Kidney (tissue), 13 donors: ENCODE measurements at regions not wholly inside any gene's neighbourhood (a gene's known extent, or its start where the extent isn't known, plus 50 kb on each side); places are given as distances from the start of the nearest gene placed in this dataset.

Source experiments
- DNase-seq, 5 donors: peaks; one replicate each; pipeline ENCODE4 v3.0.0-alpha.2; 2013 to 2020
- FAIRE-seq: peaks from 2 replicates; lab custom pipeline; 2012; peaks lifted over from hg19 to GRCh38; lab: Jason Lieb, UNC
- H3K27ac ChIP-seq, 2 donors: one replicate each; pipeline ENCODE4 v1.7.0; 2013; ENCODE audit warnings: low read depth in 2 of 2, low read length in 2 of 2, inconsistent platforms in 1 of 2
- H3K27me3 ChIP-seq: one replicate; pipeline ENCODE4 v1.7.1; 2013; ENCODE audit warnings: low read length, inconsistent platforms; ENCODE audit not compliant: control insufficient read depth, insufficient read depth
- H3K36me3 ChIP-seq, 3 donors: one replicate each; pipeline versions ENCODE4 v1.7.0 to v1.7.1; 2013; ENCODE audit warnings: low read length in 3 of 3, control low read depth in 1 of 3, inconsistent platforms in 1 of 3; ENCODE audit not compliant: insufficient read depth in 3 of 3, control insufficient read depth in 2 of 3
- H3K4me1 ChIP-seq, 3 donors: one replicate each; pipeline versions ENCODE4 v1.7.0 to v1.7.1; 2013; ENCODE audit warnings: low read length in 3 of 3, inconsistent platforms in 1 of 3, low read depth in 1 of 3; ENCODE audit not compliant: control insufficient read depth in 2 of 3, insufficient read depth in 2 of 3
- H3K4me3 ChIP-seq, 3 donors: one replicate each; pipeline versions ENCODE4 v1.7.0 to v1.8.1; 2013; ENCODE audit warnings: low read length in 3 of 3, control low read depth in 1 of 3, inconsistent platforms in 1 of 3
- H3K9ac ChIP-seq, 3 donors: one replicate each; pipeline versions ENCODE4 v1.7.0 to v1.7.1; 2013; ENCODE audit warnings: low read length in 3 of 3, control low read depth in 1 of 3, inconsistent platforms in 1 of 3
- H3K9me3 ChIP-seq, 3 donors: one replicate each; pipeline versions ENCODE4 v1.7.0 to v1.7.1; 2013; ENCODE audit warnings: low read length in 3 of 3, control low read depth in 1 of 3, inconsistent platforms in 1 of 3; ENCODE audit not compliant: control insufficient read depth in 2 of 3, insufficient read depth in 1 of 3
- intact Hi-C: fragments of 100-400 bp; cut with DNase I; formaldehyde crosslinking; loops from one replicate; pipeline ENCODE4 v1.11.1; 2022
- TF ChIP-seq, protein P1 (sequence below): IDR thresholded peaks from 3 replicates; pipeline ENCODE4 v1.5.1; 2012; ENCODE audit warnings: mild to moderate bottlenecking, moderate library complexity, borderline replicate concordance; ENCODE audit not compliant: insufficient read depth; ENCODE audit errors: extremely low read depth
- donor health status: control.
- donor health status: control.
- donor health status: control.
- donor health status: control.
- donor health status: control.
- donor health status: DM: yes; HTN: yes; CAD: no.
- donor health status: Normal renal cell carcinoma (clear cell type).

DNA sequence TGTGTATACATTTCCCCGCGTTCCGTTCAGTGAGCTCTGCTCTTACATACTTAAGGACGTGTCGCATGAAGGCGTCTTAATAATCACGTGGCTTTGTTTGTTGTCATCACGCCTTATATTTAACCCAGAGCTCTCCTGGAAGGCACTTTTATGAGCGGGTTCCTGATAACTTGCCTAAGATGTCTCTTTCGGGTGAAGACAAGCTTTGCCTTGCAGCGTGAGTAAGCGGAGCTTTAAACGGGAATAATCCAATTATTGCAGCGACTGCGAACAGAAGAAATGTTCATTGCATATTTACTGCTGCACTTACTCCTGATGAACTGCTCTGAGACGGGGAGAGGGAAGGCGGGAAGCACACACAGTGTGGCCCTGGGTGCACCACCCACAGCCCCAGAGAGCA is 1128.2 kb downstream of the BRD1 start:
- Histone ChIP-seq H3K36me3 (no peaks in the 10 kb centered on the region), H3K9ac (no peak overlapping the region), H3K27ac (no peak overlapping the region), H3K27me3 (no peaks in the 10 kb centered on the region), H3K4me3 (no peak overlapping the region), H3K4me1 (no peaks in the 10 kb centered on the region), H3K9me3 (peaks cover 0 to 2% (median 0%) of the 10 kb centered on the region in 3 donors)
- TF ChIP-seq, protein P1, sequence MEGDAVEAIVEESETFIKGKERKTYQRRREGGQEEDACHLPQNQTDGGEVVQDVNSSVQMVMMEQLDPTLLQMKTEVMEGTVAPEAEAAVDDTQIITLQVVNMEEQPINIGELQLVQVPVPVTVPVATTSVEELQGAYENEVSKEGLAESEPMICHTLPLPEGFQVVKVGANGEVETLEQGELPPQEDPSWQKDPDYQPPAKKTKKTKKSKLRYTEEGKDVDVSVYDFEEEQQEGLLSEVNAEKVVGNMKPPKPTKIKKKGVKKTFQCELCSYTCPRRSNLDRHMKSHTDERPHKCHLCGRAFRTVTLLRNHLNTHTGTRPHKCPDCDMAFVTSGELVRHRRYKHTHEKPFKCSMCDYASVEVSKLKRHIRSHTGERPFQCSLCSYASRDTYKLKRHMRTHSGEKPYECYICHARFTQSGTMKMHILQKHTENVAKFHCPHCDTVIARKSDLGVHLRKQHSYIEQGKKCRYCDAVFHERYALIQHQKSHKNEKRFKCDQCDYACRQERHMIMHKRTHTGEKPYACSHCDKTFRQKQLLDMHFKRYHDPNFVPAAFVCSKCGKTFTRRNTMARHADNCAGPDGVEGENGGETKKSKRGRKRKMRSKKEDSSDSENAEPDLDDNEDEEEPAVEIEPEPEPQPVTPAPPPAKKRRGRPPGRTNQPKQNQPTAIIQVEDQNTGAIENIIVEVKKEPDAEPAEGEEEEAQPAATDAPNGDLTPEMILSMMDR = no peak
- no peak for FAIRE-seq
- no peak for DNase-seq
- intact Hi-C loops = no loop called here

DNA sequence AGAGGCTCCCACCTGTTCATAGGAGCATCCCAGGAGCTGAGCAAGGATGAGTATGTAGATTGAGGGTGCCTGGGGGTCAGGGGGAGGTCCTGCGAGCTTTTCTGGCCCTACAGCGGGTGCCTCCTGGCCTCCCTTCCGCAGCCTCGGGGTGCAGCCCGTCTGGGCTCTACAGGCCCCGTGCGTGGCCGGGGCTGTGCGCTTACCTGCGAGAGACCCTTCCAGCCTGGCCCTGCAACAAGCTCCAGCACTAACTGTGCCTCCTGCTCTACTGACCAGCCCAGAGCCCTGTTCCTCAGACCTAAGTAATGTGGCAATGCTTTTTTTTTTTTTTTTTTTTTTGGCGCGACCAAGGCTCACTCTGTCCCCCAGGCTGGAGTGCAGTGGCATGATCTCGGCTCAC is 1129.1 kb downstream of the BRD1 start:
- no peak overlapping the region for H3K9ac ChIP-seq
- no peak overlapping the region for H3K4me3 ChIP-seq
- intact Hi-C loops = no loop called here
- no peaks in the 10 kb centered on the region for H3K36me3 ChIP-seq
- TF ChIP-seq, protein P1 = no peak
- no peaks in the 10 kb centered on the region for H3K4me1 ChIP-seq
- H3K27ac ChIP-seq = no peak overlapping the region
- peaks cover 0 to 2% (median 0%) of the 10 kb centered on the region in 3 donors for H3K9me3 ChIP-seq
- no peak for FAIRE-seq
- no peaks in the 10 kb centered on the region for H3K27me3 ChIP-seq
- DNase-seq = no peak

DNA sequence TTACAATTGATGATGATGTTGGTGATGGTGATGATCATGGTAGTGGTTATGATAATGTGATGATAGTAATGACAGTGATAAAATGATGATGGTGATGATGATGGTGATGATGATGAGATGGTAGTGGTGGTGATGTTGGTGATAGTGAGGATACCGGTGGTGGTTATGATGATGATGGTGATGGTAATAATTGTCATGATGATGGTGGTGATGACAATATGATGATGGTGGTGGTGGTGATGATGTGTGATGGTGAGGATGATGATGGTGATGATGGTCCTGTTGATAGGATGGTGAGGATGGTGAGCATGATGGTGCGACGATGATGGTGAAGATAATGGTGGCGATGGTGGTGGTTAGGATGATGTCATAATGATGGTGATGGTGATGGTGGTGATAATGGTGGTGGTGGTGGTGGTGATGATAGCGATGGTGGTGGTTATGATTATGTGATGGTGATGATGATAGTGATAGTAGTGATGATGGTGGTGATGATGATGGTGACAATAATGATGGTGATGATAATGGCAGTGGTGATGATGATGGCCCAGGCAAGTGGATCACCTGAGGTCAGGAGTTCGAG is 1129.9 kb downstream of the BRD1 start:
- intact Hi-C loops = no loop called here
- TF ChIP-seq, protein P1 = no peak

DNA sequence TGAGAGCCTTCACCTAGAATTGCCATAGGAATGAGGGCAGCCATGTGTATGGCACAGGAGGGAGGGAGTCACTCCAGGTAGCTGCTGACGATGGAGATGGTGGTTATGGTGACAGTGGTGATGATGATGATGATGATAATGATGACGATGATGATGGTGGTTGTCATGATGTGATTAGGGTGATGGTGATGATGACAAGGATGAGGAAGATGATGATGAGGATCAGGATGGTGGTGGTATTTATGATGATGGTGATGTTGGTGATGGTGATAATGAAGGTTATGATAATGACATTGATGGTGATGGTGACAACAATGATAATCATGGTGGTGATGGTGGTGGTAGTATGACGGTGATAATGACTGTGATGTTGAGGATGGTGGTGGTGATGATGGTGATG is 1130.5 kb downstream of the BRD1 start:
- H3K27me3 ChIP-seq = no peaks in the 10 kb centered on the region
- intact Hi-C loops = no loop called here
- no peaks in the 10 kb centered on the region for H3K36me3 ChIP-seq
- H3K9ac ChIP-seq = no peak overlapping the region
- H3K27ac ChIP-seq = no peak overlapping the region
- H3K4me3 ChIP-seq = no peak overlapping the region
- TF ChIP-seq, protein P1 = no peak
- no peaks in the 10 kb centered on the region for H3K4me1 ChIP-seq
- FAIRE-seq = no peak
- DNase-seq = no peak
- peaks cover 0 to 2% (median 0%) of the 10 kb centered on the region in 3 donors for H3K9me3 ChIP-seq

More for the DNA sequence above, 1129.9 kb downstream of the BRD1 start:
- Histone ChIP-seq H3K27me3 (no peaks in the 10 kb centered on the region), H3K4me1 (no peaks in the 10 kb centered on the region), H3K27ac (no peak overlapping the region), H3K4me3 (no peak overlapping the region), H3K9ac (no peak overlapping the region), H3K36me3 (no peaks in the 10 kb centered on the region), H3K9me3 (peaks cover 0 to 2% (median 0%) of the 10 kb centered on the region in 3 donors)
- no peak for FAIRE-seq
- DNase-seq = no peak
